Activated naive CD4-positive, alpha-beta T cell (primary cell): ENCODE measurements at regions not wholly inside any gene's neighbourhood (a gene's known extent, or its start where the extent isn't known, plus 50 kb on each side); places are given as distances from the start of the nearest gene placed in this dataset.

ENCODE experiments used
- DNase-seq, 4 experiments: peaks; one replicate each; lab custom pipeline; 2025; lab: John Stamatoyannopoulos, UW

- no peak for DNase-seq
Measured at GRCh38 chr5:116695681-116696080, 121.1 kb upstream of the SEMA6A start.

- no peak for DNase-seq
Measured at GRCh38 chr5:116686438-116686837, 111.8 kb upstream of the SEMA6A start.

- no peak for DNase-seq
Measured at GRCh38 chr5:116685931-116686330, 111.3 kb upstream of the SEMA6A start.

GRCh38 chr5:116685069-116685468 lies 110.4 kb upstream of the SEMA6A start:
- no peak for DNase-seq

GRCh38 chr5:116681334-116682013 lies 106.9 kb upstream of the SEMA6A start:
- no peak for DNase-seq

GRCh38 chr5:116675626-116675910 lies 100.9 kb upstream of the SEMA6A start:
- DNase-seq = no peak

GRCh38 chr5:116674881-116675625 lies 100.4 kb upstream of the SEMA6A start:
- no peak for DNase-seq

- no peak for DNase-seq
Measured at GRCh38 chr5:116673453-116673852, 98.8 kb upstream of the SEMA6A start.

GRCh38 chr5:116672203-116672602 lies 97.6 kb upstream of the SEMA6A start:
- no peak for DNase-seq

GRCh38 chr5:116671211-116671736 lies 96.7 kb upstream of the SEMA6A start:
- no peak for DNase-seq

GRCh38 chr5:116669261-116670031 lies 94.8 kb upstream of the SEMA6A start:
- no peak for DNase-seq

- DNase-seq = no peak
Measured at GRCh38 chr5:116668390-116668789, 93.8 kb upstream of the SEMA6A start.

GRCh38 chr5:116666901-116667300 lies 92.3 kb upstream of the SEMA6A start:
- DNase-seq = no peak

- DNase-seq = no peak
Measured at GRCh38 chr5:116664988-116665387, 90.4 kb upstream of the SEMA6A start.

- DNase-seq = no peak
Measured at GRCh38 chr5:116663081-116663480, 88.5 kb upstream of the SEMA6A start.

GRCh38 chr5:116661419-116661818 lies 86.8 kb upstream of the SEMA6A start:
- no peak for DNase-seq

GRCh38 chr5:116660929-116661328 lies 86.3 kb upstream of the SEMA6A start:
- DNase-seq = no peak

GRCh38 chr5:116658830-116659229 lies 84.2 kb upstream of the SEMA6A start:
- DNase-seq = no peak

GRCh38 chr5:116658141-116658540 lies 83.5 kb upstream of the SEMA6A start:
- no peak for DNase-seq

- no peak for DNase-seq
Measured at GRCh38 chr5:116655431-116655830, 80.8 kb upstream of the SEMA6A start.

- no peak for DNase-seq
Measured at GRCh38 chr5:116654925-116655324, 80.3 kb upstream of the SEMA6A start.

- no peak for DNase-seq
Measured at GRCh38 chr5:116652903-116653302, 78.3 kb upstream of the SEMA6A start.

GRCh38 chr5:116652196-116652729 lies 77.6 kb upstream of the SEMA6A start:
- DNase-seq = no peak
